NT2/D1 (cell line): ENCODE measurements at regions not wholly inside any gene's neighbourhood (a gene's known extent, or its start where the extent isn't known, plus 50 kb on each side); places are given as distances from the start of the nearest gene placed in this dataset.

Experiments
- DNase-seq: peaks from one replicate; pipeline ENCODE4 v3.0.0-alpha.2; 2011; ENCODE audit warnings: low read depth, low spot score
- H3K27me3 ChIP-seq: 2 replicates; pipeline ENCODE4 v1.6.0; 2011; ENCODE audit warnings: mild to moderate bottlenecking; ENCODE audit not compliant: insufficient read length, insufficient read depth
- H3K36me3 ChIP-seq: 2 replicates; pipeline ENCODE4 v1.6.1; 2011; ENCODE audit warnings: mild to moderate bottlenecking, low read length, mixed read lengths; ENCODE audit not compliant: insufficient read depth, insufficient read length
- H3K4me1 ChIP-seq: 2 replicates; pipeline ENCODE4 v1.5.1; 2011; ENCODE audit not compliant: insufficient read depth, insufficient read length
- H3K4me3 ChIP-seq: 2 replicates; pipeline ENCODE4 v1.5.1; 2011; ENCODE audit warnings: low read depth; ENCODE audit not compliant: insufficient read length
- H3K9ac ChIP-seq: 2 replicates; pipeline ENCODE4 v1.6.0; 2011; ENCODE audit warnings: low read depth; ENCODE audit not compliant: insufficient read length
- H3K9me3 ChIP-seq: 2 replicates; pipeline ENCODE4 v1.5.1; 2011; ENCODE audit warnings: mild to moderate bottlenecking, low read length; ENCODE audit not compliant: insufficient read depth
- SUZ12 ChIP-seq: IDR thresholded peaks from 2 replicates; pipeline ENCODE4 v1.6.1; 2011; ENCODE audit not compliant: insufficient read length, insufficient read depth; ENCODE audit errors: extremely low read depth
- YY1 ChIP-seq: IDR thresholded peaks from 2 replicates; pipeline ENCODE4 v1.6.1; 2011; ENCODE audit not compliant: insufficient read length, insufficient read depth
- ZNF274 ChIP-seq: IDR thresholded peaks from 2 replicates; pipeline ENCODE4 v1.6.1; 2011; ENCODE audit warnings: mild to moderate bottlenecking, low read depth, low read length

GRCh38 chr21:17359781-17360180 lies 153.1 kb upstream of the CXADR start:
- no peak for DNase-seq
- Histone ChIP-seq H3K9me3 (no peaks in the 10 kb centered on the region), H3K4me1 (no peaks in the 10 kb centered on the region), H3K27me3 (no peaks in the 10 kb centered on the region), H3K36me3 (no peaks in the 10 kb centered on the region), H3K4me3 (no peak overlapping the region), H3K9ac (no peak overlapping the region)
- TF ChIP-seq SUZ12: no peak

GRCh38 chr21:17368748-17369363 lies 144.0 kb upstream of the CXADR start:
- H3K27me3 ChIP-seq: no peaks in the 10 kb centered on the region
- no peak overlapping the region for H3K4me3 ChIP-seq
- no peaks in the 10 kb centered on the region for H3K36me3 ChIP-seq
- no peaks in the 10 kb centered on the region for H3K4me1 ChIP-seq
- H3K9me3 ChIP-seq: peaks cover 6% of the 10 kb centered on the region; the same call in 1 of the 2 replicates
- DNase-seq: no peak
- TF ChIP-seq SUZ12 (no peak), YY1 (no peak), ZNF274 (no peak)
- H3K9ac ChIP-seq: no peak overlapping the region

DNA sequence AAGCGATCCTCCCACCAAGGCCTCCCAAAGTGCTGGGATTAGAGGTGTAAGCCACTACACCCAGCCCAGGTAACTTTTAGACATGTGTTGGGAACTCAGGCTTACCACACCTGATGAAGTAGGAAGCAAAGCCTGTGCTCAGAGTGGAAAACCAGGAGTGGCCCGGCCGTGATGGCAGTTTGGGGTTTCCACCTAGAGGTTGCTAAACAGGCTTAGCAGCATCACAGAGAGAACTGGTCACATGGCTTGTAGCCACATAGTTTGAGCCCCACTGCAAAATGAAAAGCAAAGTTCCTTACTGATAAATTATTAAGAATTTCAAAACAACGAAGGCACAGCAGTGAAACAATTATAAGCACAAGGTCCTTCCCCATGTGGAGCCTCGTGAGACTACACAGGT lies 142.6 kb upstream of the CXADR start:
- H3K4me3 ChIP-seq: no peak overlapping the region
- H3K9me3 ChIP-seq: peaks cover 6% of the 10 kb centered on the region; the same call in 1 of the 2 replicates
- H3K9ac ChIP-seq: no peak overlapping the region
- H3K27me3 ChIP-seq: no peaks in the 10 kb centered on the region
- H3K36me3 ChIP-seq: no peaks in the 10 kb centered on the region
- DNase-seq: no peak
- no peaks in the 10 kb centered on the region for H3K4me1 ChIP-seq
- TF ChIP-seq ZNF274 (no peak), YY1 (no peak), SUZ12 (no peak)

GRCh38 chr21:17370916-17371315 lies 141.9 kb upstream of the CXADR start:
- Histone ChIP-seq H3K4me1 (no peaks in the 10 kb centered on the region), H3K36me3 (no peaks in the 10 kb centered on the region), H3K27me3 (no peaks in the 10 kb centered on the region), H3K9me3 (no peaks in the 10 kb centered on the region), H3K4me3 (no peak overlapping the region), H3K9ac (no peak overlapping the region)
- peak; percentile 32 for DNase-seq
- no peak for TF ChIP-seq ZNF274
- no peak for TF ChIP-seq YY1
- no peak for TF ChIP-seq SUZ12

DNA sequence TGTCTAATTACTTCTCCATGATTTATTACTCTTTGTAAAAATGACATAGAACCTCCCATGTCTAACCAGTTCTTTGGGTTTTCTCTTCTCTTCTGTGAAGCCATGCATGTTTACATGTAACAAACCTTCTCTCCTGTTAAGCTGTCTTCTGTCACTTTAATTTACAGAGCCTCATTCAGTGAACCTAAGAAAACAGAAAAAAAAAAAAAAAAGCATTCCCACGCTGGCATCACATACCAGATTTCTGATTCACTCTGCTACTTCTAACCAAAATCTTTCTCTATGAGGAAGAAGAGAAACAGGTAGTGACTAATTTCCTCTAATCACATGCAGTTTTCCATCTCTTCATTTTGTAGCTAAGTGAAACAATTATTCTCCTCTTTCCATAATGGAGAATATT lies 141.4 kb upstream of the CXADR start:
- Histone ChIP-seq H3K27me3 (no peaks in the 10 kb centered on the region), H3K4me1 (no peaks in the 10 kb centered on the region), H3K9me3 (no peaks in the 10 kb centered on the region), H3K9ac (no peak overlapping the region), H3K4me3 (no peak overlapping the region), H3K36me3 (no peaks in the 10 kb centered on the region)
- TF ChIP-seq ZNF274 (no peak), YY1 (no peak), SUZ12 (no peak)
- no peak for DNase-seq

GRCh38 chr21:17372200-17372599 lies 140.6 kb upstream of the CXADR start:
- H3K4me1 ChIP-seq: no peaks in the 10 kb centered on the region
- TF ChIP-seq SUZ12 (no peak), YY1 (no peak), ZNF274 (no peak)

GRCh38 chr21:17386498-17386897 lies 126.3 kb upstream of the CXADR start:
- no peak for DNase-seq
- no peak for TF ChIP-seq SUZ12
- TF ChIP-seq ZNF274: no peak
- TF ChIP-seq YY1: no peak
- peaks cover 3% of the 10 kb centered on the region for H3K4me1 ChIP-seq
- H3K27me3 ChIP-seq: no peaks in the 10 kb centered on the region
- H3K9ac ChIP-seq: no peak overlapping the region
- no peak overlapping the region for H3K4me3 ChIP-seq
- no peaks in the 10 kb centered on the region for H3K36me3 ChIP-seq
- no peaks in the 10 kb centered on the region for H3K9me3 ChIP-seq

More at GRCh38 chr21:17372200-17372599, 140.6 kb upstream of the CXADR start:
- H3K27me3 ChIP-seq: no peaks in the 10 kb centered on the region
- H3K36me3 ChIP-seq: no peaks in the 10 kb centered on the region
- no peak for DNase-seq
- no peak overlapping the region for H3K9ac ChIP-seq
- H3K9me3 ChIP-seq: no peaks in the 10 kb centered on the region
- H3K4me3 ChIP-seq: no peak overlapping the region
